ENCODE measurements at regions not wholly inside any gene's neighbourhood (a gene's known extent, or its start where the extent isn't known, plus 50 kb on each side); places are given as distances from the start of the nearest gene placed in this dataset.

- TF ChIP-seq CTCF (conservative IDR thresholded peaks at IDR 0.05; ENCODE audit: low read depth, low read length), result no peak
- no peak for TF ChIP-seq EZH2 (IDR thresholded peaks at IDR 0.05; ENCODE audit: low read length, unreplicated experiment)
- no peak for TF ChIP-seq EZH2phosphoT487 (IDR thresholded peaks at IDR 0.05; ENCODE audit: borderline replicate concordance, low read length)
These were observed 270.6 kb upstream of the TBX3 start for GRCh38 chr12:114954511-114955055.
